Peyer's patch (tissue), 4 donors: ENCODE measurements at regions not wholly inside any gene's neighbourhood (a gene's known extent, or its start where the extent isn't known, plus 50 kb on each side); places are given as distances from the start of the nearest gene placed in this dataset.

ENCODE experiments used
- POLR2A ChIP-seq, 2 donors: fragments of 450-650 bp; IDR thresholded peaks; one replicate each; pipeline ENCODE4 v1.5.1; 2017; ENCODE audit warnings: antibody characterized with exemption in 2 of 2, mild to moderate bottlenecking in 2 of 2, moderate library complexity in 2 of 2
- TF ChIP-seq, protein P1 (sequence below), 6 experiments: fragments of 450-650 bp in 4 of 6; fragments of 200-600 bp in 2 of 6; sonication (generic) in 1 of 6; IDR thresholded peaks; one replicate each; pipeline ENCODE4 v1.5.1; 2017 to 2019; ENCODE audit warnings: antibody characterized with exemption in 6 of 6, mild to moderate bottlenecking in 3 of 6, moderate library complexity in 1 of 6

DNA sequence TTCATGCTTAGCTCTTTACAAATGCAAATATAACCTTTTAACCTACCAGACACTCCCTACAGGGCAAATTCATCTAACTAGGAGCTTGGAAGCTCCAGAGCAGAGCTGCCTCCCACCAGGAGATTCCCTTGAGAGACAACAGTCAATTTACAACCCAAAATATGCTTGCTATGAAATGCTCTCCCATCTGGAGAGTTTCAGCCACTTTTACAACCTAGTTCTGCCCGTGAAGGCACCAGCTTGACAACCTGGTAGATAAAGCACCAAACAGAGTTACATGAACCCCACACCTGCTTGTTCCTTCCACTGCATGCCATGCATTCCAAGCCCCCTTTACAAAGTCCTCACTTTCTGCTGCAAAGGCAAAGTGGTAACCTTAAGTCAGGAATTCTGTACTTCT lies 215.3 kb upstream of the KIF2B start:
- no peak for TF ChIP-seq POLR2A (IDR thresholded peaks at IDR 0.05)
- TF ChIP-seq, protein P1, sequence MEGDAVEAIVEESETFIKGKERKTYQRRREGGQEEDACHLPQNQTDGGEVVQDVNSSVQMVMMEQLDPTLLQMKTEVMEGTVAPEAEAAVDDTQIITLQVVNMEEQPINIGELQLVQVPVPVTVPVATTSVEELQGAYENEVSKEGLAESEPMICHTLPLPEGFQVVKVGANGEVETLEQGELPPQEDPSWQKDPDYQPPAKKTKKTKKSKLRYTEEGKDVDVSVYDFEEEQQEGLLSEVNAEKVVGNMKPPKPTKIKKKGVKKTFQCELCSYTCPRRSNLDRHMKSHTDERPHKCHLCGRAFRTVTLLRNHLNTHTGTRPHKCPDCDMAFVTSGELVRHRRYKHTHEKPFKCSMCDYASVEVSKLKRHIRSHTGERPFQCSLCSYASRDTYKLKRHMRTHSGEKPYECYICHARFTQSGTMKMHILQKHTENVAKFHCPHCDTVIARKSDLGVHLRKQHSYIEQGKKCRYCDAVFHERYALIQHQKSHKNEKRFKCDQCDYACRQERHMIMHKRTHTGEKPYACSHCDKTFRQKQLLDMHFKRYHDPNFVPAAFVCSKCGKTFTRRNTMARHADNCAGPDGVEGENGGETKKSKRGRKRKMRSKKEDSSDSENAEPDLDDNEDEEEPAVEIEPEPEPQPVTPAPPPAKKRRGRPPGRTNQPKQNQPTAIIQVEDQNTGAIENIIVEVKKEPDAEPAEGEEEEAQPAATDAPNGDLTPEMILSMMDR (IDR thresholded peaks at IDR 0.05) = no peak
